ENCODE measurements at regions not wholly inside any gene's neighbourhood (a gene's known extent, or its start where the extent isn't known, plus 50 kb on each side); places are given as distances from the start of the nearest gene placed in this dataset.

DNA sequence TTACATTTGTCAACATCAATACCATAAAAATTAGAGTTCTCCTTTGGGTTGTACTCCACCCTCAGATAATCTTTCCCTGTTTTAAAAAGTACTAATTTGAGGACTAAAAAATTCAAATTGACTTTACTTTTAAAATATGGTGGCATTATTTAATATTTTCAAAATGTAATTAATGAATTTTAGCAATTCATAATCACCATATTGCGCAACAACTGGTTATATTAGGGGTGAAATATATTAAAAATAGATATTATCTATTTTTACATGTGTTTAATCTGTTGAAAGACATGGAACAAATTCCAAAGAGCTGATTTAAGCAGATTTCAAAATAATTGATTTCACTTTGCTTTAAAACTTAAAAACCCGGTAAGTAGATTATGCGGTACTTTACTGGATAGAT is 236.6 kb upstream of the NOL4 start:
- TF ChIP-seq CTCF (IDR thresholded peaks at IDR 0.05) = no peak
- no peak for TF ChIP-seq POLR2A (IDR thresholded peaks at IDR 0.05)

Measured in uterus (tissue), 2 donors.